ENCODE measurements at regions not wholly inside any gene's neighbourhood (a gene's known extent, or its start where the extent isn't known, plus 50 kb on each side); places are given as distances from the start of the nearest gene placed in this dataset.

- H3K27ac ChIP-seq (ENCODE audit: low read depth, low read length): no peak overlapping the region
- no peak overlapping the region for H3K4me3 ChIP-seq (ENCODE audit: insufficient read depth, low read length, poor library complexity, severe bottlenecking)
Observed at GRCh38 chr2:128736689-128737545, 418.2 kb upstream of the HS6ST1 start.

GRCh38 chr2:128737546-128737826 is 418.8 kb upstream of the HS6ST1 start:
- no peaks in the 10 kb centered on the region for H3K36me3 ChIP-seq (ENCODE audit: low read length)
- no peak overlapping the region for H3K27ac ChIP-seq (ENCODE audit: low read depth, low read length)
- H3K79me2 ChIP-seq (ENCODE audit: insufficient read depth, low read length): no peaks in the 10 kb centered on the region
- TF ChIP-seq CTCF (IDR thresholded peaks at IDR 0.05; ENCODE audit: insufficient read depth, low read length, poor library complexity, severe bottlenecking) (no peak), EZH2phosphoT487 (conservative IDR thresholded peaks at IDR 0.05; ENCODE audit: low read length) (no peak)
- H3K9me3 ChIP-seq (ENCODE audit: insufficient read depth, low read length): no peaks in the 10 kb centered on the region
- no peaks in the 10 kb centered on the region for H3F3A ChIP-seq (ENCODE audit: insufficient read depth)
- no peaks in the 10 kb centered on the region for H4K20me1 ChIP-seq (ENCODE audit: low read depth, low read length)
- no peaks in the 10 kb centered on the region for H3K27me3 ChIP-seq (ENCODE audit: low read length)
- H3K4me3 ChIP-seq (ENCODE audit: insufficient read depth, low read length, poor library complexity, severe bottlenecking): no peak overlapping the region
- H3K9me2 ChIP-seq (replicated peaks; ENCODE audit: insufficient read depth, low read length): no peaks in the 10 kb centered on the region
- H3K9ac ChIP-seq (ENCODE audit: low read length): no peak overlapping the region
- H3K4me2 ChIP-seq (ENCODE audit: low read depth, low read length, poor library complexity, severe bottlenecking): no peak overlapping the region
- H2AFZ ChIP-seq (ENCODE audit: low read depth, low read length, severe bottlenecking): no peak overlapping the region

More at GRCh38 chr2:128736689-128737545, 418.2 kb upstream of the HS6ST1 start:
- H2AFZ ChIP-seq (ENCODE audit: low read depth, low read length, severe bottlenecking): no peak overlapping the region
- no peaks in the 10 kb centered on the region for H3K36me3 ChIP-seq (ENCODE audit: low read length)
- no peak overlapping the region for H3K9ac ChIP-seq (ENCODE audit: low read length)
- H3K9me3 ChIP-seq (ENCODE audit: insufficient read depth, low read length): no peaks in the 10 kb centered on the region
- TF ChIP-seq EZH2phosphoT487 (conservative IDR thresholded peaks at IDR 0.05; ENCODE audit: low read length) (no peak), CTCF (IDR thresholded peaks at IDR 0.05; ENCODE audit: insufficient read depth, low read length, poor library complexity, severe bottlenecking) (peak; percentile 97)
- H3F3A ChIP-seq (ENCODE audit: insufficient read depth): no peaks in the 10 kb centered on the region
- no peaks in the 10 kb centered on the region for H4K20me1 ChIP-seq (ENCODE audit: low read depth, low read length)
- H3K4me2 ChIP-seq (ENCODE audit: low read depth, low read length, poor library complexity, severe bottlenecking): no peak overlapping the region
- no peaks in the 10 kb centered on the region for H3K9me2 ChIP-seq (replicated peaks; ENCODE audit: insufficient read depth, low read length)
- H3K27me3 ChIP-seq (ENCODE audit: low read length): no peaks in the 10 kb centered on the region
- H3K79me2 ChIP-seq (ENCODE audit: insufficient read depth, low read length): no peaks in the 10 kb centered on the region

GRCh38 chr2:128738446-128739110 is 419.9 kb upstream of the HS6ST1 start:
- Histone ChIP-seq H3F3A (ENCODE audit: insufficient read depth) (no peaks in the 10 kb centered on the region), H3K9ac (ENCODE audit: low read length) (no peak overlapping the region), H3K9me3 (ENCODE audit: insufficient read depth, low read length) (no peaks in the 10 kb centered on the region), H3K4me3 (ENCODE audit: insufficient read depth, low read length, poor library complexity, severe bottlenecking) (no peak overlapping the region), H3K9me2 (replicated peaks; ENCODE audit: insufficient read depth, low read length) (no peaks in the 10 kb centered on the region), H2AFZ (ENCODE audit: low read depth, low read length, severe bottlenecking) (no peak overlapping the region), H3K27ac (ENCODE audit: low read depth, low read length) (no peak overlapping the region), H3K27me3 (ENCODE audit: low read length) (no peaks in the 10 kb centered on the region), H3K4me2 (ENCODE audit: low read depth, low read length, poor library complexity, severe bottlenecking) (no peak overlapping the region), H4K20me1 (ENCODE audit: low read depth, low read length) (no peaks in the 10 kb centered on the region), H3K79me2 (ENCODE audit: insufficient read depth, low read length) (no peaks in the 10 kb centered on the region), H3K36me3 (ENCODE audit: low read length) (no peaks in the 10 kb centered on the region)
- TF ChIP-seq CTCF (IDR thresholded peaks at IDR 0.05; ENCODE audit: insufficient read depth, low read length, poor library complexity, severe bottlenecking) (no peak), EZH2phosphoT487 (conservative IDR thresholded peaks at IDR 0.05; ENCODE audit: low read length) (no peak)
